HCT116 (cell line): ENCODE measurements at regions not wholly inside any gene's neighbourhood (a gene's known extent, or its start where the extent isn't known, plus 50 kb on each side); places are given as distances from the start of the nearest gene placed in this dataset.

Experiments
- ATAC-seq: fragments of 200-7000 bp; cut with Tn5 transposase; 2 replicates; pipeline ENCODE4 v1.9.1; 2020; ENCODE audit warnings: mild to moderate bottlenecking, moderate library complexity
- BruUV-seq: library from RNA; stranded (reverse); fragments of 400-500 nt; replicated peaks from 2 replicates; lab custom pipeline; 2021; lab: Mats Ljungman, UMichigan
- CTCF ChIA-PET: fragments of 300-600 bp; sonication (Branson Sonifier 250); formaldehyde crosslinking; loops from one replicate; lab custom pipeline; 2021; ENCODE audit warnings: antibody characterized with exemption; lab: Charles Lee
- POLR2A ChIA-PET: fragments of 300-600, 350-600 bp; sonication (Branson Sonifier 250); formaldehyde crosslinking; loops from one replicate; lab custom pipeline; 2021; ENCODE audit warnings: antibody characterized with exemption; lab: Charles Lee
- RAD21 ChIA-PET, 2 experiments: fragments of 300-600 bp; sonication (Branson Sonifier 250); formaldehyde crosslinking; loops; one replicate each; lab custom pipeline; 2023; ENCODE audit warnings: low total read pairs in 2 of 2; ENCODE audit not compliant: uncharacterized antibody in 2 of 2, unreplicated experiment in 2 of 2, low non-redundant PET in 1 of 2; lab: Charles Lee
- DNase-seq: peaks from one replicate; pipeline ENCODE4 v3.0.0-alpha.2; 2010; ENCODE audit warnings: low read depth, low spot score
- H2AFZ ChIP-seq: fragments of 200-600 bp; shearing (Covaris generic), sonication (generic); 2 replicates; pipeline ENCODE4 v1.6.1; 2017; ENCODE audit warnings: low read depth, mixed run types, mixed read lengths, antibody characterized with exemption, low read length; ENCODE audit not compliant: poor library complexity, severe bottlenecking
- H3K27ac ChIP-seq: 2 replicates; pipeline ENCODE4 v1.5.1; 2012; ENCODE audit warnings: low read depth, low read length
- H3K27me3 ChIP-seq: fragments of 200-600 bp; sonication (generic); 2 replicates; pipeline ENCODE4 v1.6.1; 2016; ENCODE audit warnings: mixed run types, low read length, mixed read lengths; ENCODE audit not compliant: insufficient read depth
- H3K36me3 ChIP-seq, 2 experiments: fragments of 200-500 bp in 1 of 2; fragments of 200-600 bp in 1 of 2; sonication (Bioruptor generic) in 1 of 2; sonication (generic) in 1 of 2; 2 replicates each; pipeline versions ENCODE4 v1.5.1 to v1.6.1; 2014 to 2016; ENCODE audit warnings: low read length in 2 of 2, inconsistent platforms in 1 of 2, mixed read lengths in 1 of 2, mixed run types in 1 of 2; ENCODE audit not compliant: insufficient read depth in 2 of 2, control insufficient read depth in 1 of 2
- H3K4me1 ChIP-seq, 2 experiments: fragments of 200-600 bp in 1 of 2; sonication (generic) in 1 of 2; 2 replicates each; pipeline versions ENCODE4 v1.5.1 to v1.6.1; 2012 to 2017; ENCODE audit warnings: low read length in 2 of 2, inconsistent platforms in 1 of 2, mild to moderate bottlenecking in 1 of 2, mixed read lengths in 1 of 2, mixed run types in 1 of 2, moderate library complexity in 1 of 2; ENCODE audit not compliant: insufficient read depth in 2 of 2, control insufficient read depth in 1 of 2
- H3K4me2 ChIP-seq: fragments of 200-600 bp; sonication (generic); 2 replicates; pipeline ENCODE4 v1.6.1; 2017; ENCODE audit warnings: mixed run types, low read length, mixed read lengths
- H3K4me3 ChIP-seq, 2 experiments: fragments of 200-600 bp in 1 of 2; sonication (generic) in 1 of 2; replicated peaks in 1 of 2; 2 replicates each; pipeline ENCODE4 v1.5.1; 2011 to 2016; ENCODE audit warnings: low read length in 2 of 2, control low read depth in 1 of 2, low read depth in 1 of 2, mild to moderate bottlenecking in 1 of 2, mixed read lengths in 1 of 2, mixed run types in 1 of 2
- H3K79me2 ChIP-seq: fragments of 200-600 bp; sonication (generic); 2 replicates; pipeline ENCODE4 v1.6.1; 2017; ENCODE audit warnings: mild to moderate bottlenecking, mixed run types, low read length, moderate library complexity, mixed read lengths; ENCODE audit not compliant: insufficient read depth
- H3K9ac ChIP-seq: fragments of 200-600 bp; sonication (generic); 2 replicates; pipeline ENCODE4 v1.6.1; 2016; ENCODE audit warnings: low read length, mixed read lengths
- H3K9me2 ChIP-seq: fragments of 200-600 bp; sonication (generic), shearing (Covaris generic); 2 replicates; pipeline ENCODE4 v1.6.1; 2017; ENCODE audit warnings: mixed run types, mild to moderate bottlenecking, moderate library complexity; ENCODE audit not compliant: insufficient read depth
- H3K9me3 ChIP-seq, 2 experiments: fragments of 200-500 bp in 1 of 2; fragments of 200-600 bp in 1 of 2; sonication (Bioruptor generic) in 1 of 2; sonication (generic) in 1 of 2; 2 replicates each; pipeline ENCODE4 v1.6.1; 2014 to 2017; ENCODE audit warnings: low read length in 2 of 2, mixed read lengths in 2 of 2, inconsistent platforms in 1 of 2, low read depth in 1 of 2, mild to moderate bottlenecking in 1 of 2, mixed run types in 1 of 2, moderate library complexity in 1 of 2; ENCODE audit not compliant: control insufficient read depth in 1 of 2, insufficient read depth in 1 of 2
- H4K20me1 ChIP-seq: fragments of 200-600 bp; sonication (generic), shearing (Covaris generic); 2 replicates; pipeline ENCODE4 v1.6.1; 2017; ENCODE audit warnings: mixed run types, mild to moderate bottlenecking, moderate library complexity; ENCODE audit not compliant: insufficient read depth
- CBX3 ChIP-seq: IDR thresholded peaks from 2 replicates; pipeline ENCODE4 v1.6.1; 2012; ENCODE audit warnings: low read depth
- CEBPB ChIP-seq: IDR thresholded peaks from 2 replicates; pipeline ENCODE4 v1.6.1; 2012; ENCODE audit warnings: low read depth
- CTCF ChIP-seq, 3 experiments: fragments of 200-600 bp in 1 of 3; sonication (generic) in 1 of 3; IDR thresholded peaks in 2 of 3; conservative IDR thresholded peaks in 1 of 3; 2 replicates each; pipeline ENCODE4 v1.5.1; 2012 to 2017; ENCODE audit warnings: low read depth in 2 of 3, low read length in 2 of 3, antibody characterized with exemption in 1 of 3, borderline replicate concordance in 1 of 3, control low read depth in 1 of 3, mild to moderate bottlenecking in 1 of 3, mixed read lengths in 1 of 3, mixed run types in 1 of 3, moderate library complexity in 1 of 3; ENCODE audit not compliant: insufficient read depth in 1 of 3
- ELF1 ChIP-seq: IDR thresholded peaks from 2 replicates; pipeline ENCODE4 v1.6.1; 2012; ENCODE audit warnings: low read depth, borderline replicate concordance
- EZH2 ChIP-seq: fragments of 200-600 bp; sonication (generic); IDR thresholded peaks from 2 replicates; pipeline ENCODE4 v1.6.1; 2017; ENCODE audit warnings: antibody characterized with exemption, mixed run types
- EZH2phosphoT487 ChIP-seq: fragments of 200-600 bp; IDR thresholded peaks from 2 replicates; pipeline ENCODE4 v1.6.1; 2018; ENCODE audit warnings: antibody characterized with exemption, borderline replicate concordance
- FOSL1 ChIP-seq: IDR thresholded peaks from 2 replicates; pipeline ENCODE4 v1.6.1; 2012; ENCODE audit warnings: low read depth
- MAX ChIP-seq: IDR thresholded peaks from 2 replicates; pipeline ENCODE4 v1.6.1; 2012
- POLR2A ChIP-seq: IDR thresholded peaks from 2 replicates; pipeline ENCODE4 v1.7.0; 2011; ENCODE audit warnings: borderline replicate concordance; ENCODE audit not compliant: insufficient read depth, insufficient read length; ENCODE audit errors: extremely low read depth
- POLR2AphosphoS5 ChIP-seq: IDR thresholded peaks from 2 replicates; pipeline ENCODE4 v1.6.1; 2011; ENCODE audit warnings: mild to moderate bottlenecking, low read depth, low read length, moderate library complexity
- RAD21 ChIP-seq: IDR thresholded peaks from 2 replicates; pipeline ENCODE4 v1.6.1; 2012; ENCODE audit warnings: low read depth, mild to moderate bottlenecking
- REST ChIP-seq: IDR thresholded peaks from 2 replicates; pipeline ENCODE4 v1.6.1; 2012; ENCODE audit warnings: low read depth
- SIN3A ChIP-seq: IDR thresholded peaks from 2 replicates; pipeline ENCODE4 v1.6.1; 2012; ENCODE audit warnings: low read depth
- SP1 ChIP-seq: IDR thresholded peaks from 2 replicates; pipeline ENCODE4 v1.6.1; 2012; ENCODE audit warnings: low read depth
- SRF ChIP-seq: IDR thresholded peaks from 2 replicates; pipeline ENCODE4 v1.6.1; 2012; ENCODE audit warnings: low read depth
- TCF7L2 ChIP-seq: IDR thresholded peaks from 2 replicates; pipeline ENCODE4 v1.7.0; 2011; ENCODE audit warnings: borderline replicate concordance, inconsistent platforms; ENCODE audit not compliant: insufficient read depth, insufficient read length; ENCODE audit errors: extremely low read depth
- YY1 ChIP-seq: IDR thresholded peaks from 2 replicates; pipeline ENCODE4 v1.6.1; 2011; ENCODE audit warnings: low read length, low read depth, moderate library complexity, mild to moderate bottlenecking; ENCODE audit not compliant: insufficient replicate concordance; ENCODE audit errors: extremely low read depth
- ZBTB33 ChIP-seq: IDR thresholded peaks from 2 replicates; pipeline ENCODE4 v1.6.1; 2011; ENCODE audit warnings: mild to moderate bottlenecking, low read length, moderate library complexity; ENCODE audit not compliant: insufficient replicate concordance; ENCODE audit errors: extremely low read depth
- ZFX ChIP-seq: fragments of 450-650 bp; IDR thresholded peaks from 2 replicates; pipeline ENCODE4 v1.6.1; 2017
- ZNF274 ChIP-seq: fragments of 200-500 bp; sonication (Bioruptor generic); IDR thresholded peaks from 2 replicates; pipeline ENCODE4 v1.6.1; 2014; ENCODE audit warnings: mild to moderate bottlenecking, low read depth, low read length, inconsistent platforms
- intact Hi-C: fragments of 100-400 bp; cut with micrococcal nuclease; formaldehyde crosslinking; loops from 2 replicates; pipeline ENCODE4 v1.10.0; 2022

- Histone ChIP-seq H3K9me3 (no peaks in the 10 kb centered on the region), H3K27me3 (no peaks in the 10 kb centered on the region), H3K79me2 (no peaks in the 10 kb centered on the region), H3K4me1 (no peaks in the 10 kb centered on the region), H3K9ac (no peak overlapping the region), H2AFZ (no peak overlapping the region), H3K9me2 (no peaks in the 10 kb centered on the region), H3K4me3 (no peak overlapping the region), H3K36me3 (no peaks in the 10 kb centered on the region), H3K27ac (no peak overlapping the region), H4K20me1 (no peaks in the 10 kb centered on the region), H3K4me2 (no peak overlapping the region)
- ChIA-PET RAD21 (interaction anchor here in 1 of 2 experiments (0.7 kb wide), 2 partner anchors 134 to 335 kb away, joined by 3 to 4 read pairs; no protein-coding TSS in a partner anchor), CTCF (no interaction called here), POLR2A (no interaction called here)
- BruUV-seq = no TSS peak
- no peak for TF ChIP-seq ZFX
- no peak for TF ChIP-seq SRF
- no peak for TF ChIP-seq CTCF (IDR thresholded peaks at IDR 0.05 in 2 of 3, conservative IDR thresholded peaks at IDR 0.05 in 1 of 3; ENCODE audit: borderline replicate concordance in 1 of 3, insufficient read depth in 1 of 3, low read depth in 2 of 3, low read length in 2 of 3)
- TF ChIP-seq MAX = no peak
- no peak for TF ChIP-seq CBX3
- TF ChIP-seq ELF1 = no peak
- no peak for TF ChIP-seq YY1
- no peak for TF ChIP-seq EZH2phosphoT487
- no peak for TF ChIP-seq RAD21
- no peak for TF ChIP-seq FOSL1
- TF ChIP-seq POLR2A = no peak
- TF ChIP-seq SP1 = no peak
- no peak for TF ChIP-seq TCF7L2
- TF ChIP-seq ZBTB33 = no peak
- TF ChIP-seq ZNF274 = no peak
- TF ChIP-seq EZH2 = no peak
- no peak for TF ChIP-seq REST
- TF ChIP-seq POLR2AphosphoS5 = no peak
- no peak for TF ChIP-seq CEBPB
- no peak for TF ChIP-seq SIN3A
- no peak for ATAC-seq
- no peak for DNase-seq
- intact Hi-C loops = no loop called here
These were observed 146.3 kb downstream of the CETN3 start for GRCh38 chr5:90263102-90263820.
